OCI-LY3 (cell line): ENCODE measurements at regions not wholly inside any gene's neighbourhood (a gene's known extent, or its start where the extent isn't known, plus 50 kb on each side); places are given as distances from the start of the nearest gene placed in this dataset.

Experiments
- H2AFZ ChIP-seq: fragments of 200-600, 300-600 bp; shearing (Covaris generic); 2 replicates; pipeline ENCODE4 v1.6.0; 2014; ENCODE audit warnings: antibody characterized with exemption, low read depth, low read length
- H3K27ac ChIP-seq: fragments of 200-600, 300-600 bp; sonication (generic); 2 replicates; pipeline ENCODE4 v1.5.1; 2014; ENCODE audit warnings: mild to moderate bottlenecking, low read length, moderate library complexity, mixed read lengths
- H3K27me3 ChIP-seq: fragments of 200-600, 300-600 bp; sonication (generic); 2 replicates; pipeline ENCODE4 v1.6.1; 2014; ENCODE audit warnings: low read depth, low read length, mixed read lengths
- H3K36me3 ChIP-seq: fragments of 200-600, 300-600 bp; sonication (generic); replicated peaks from 2 replicates; pipeline ENCODE3; 2014; ENCODE audit warnings: low read depth, low read length, mixed read lengths
- H3K4me1 ChIP-seq: fragments of 300-600, 200-600 bp; sonication (generic); 2 replicates; pipeline ENCODE4 v1.6.1; 2014; ENCODE audit warnings: low read length, mixed read lengths
- H3K4me2 ChIP-seq: fragments of 200-600, 300-600 bp; sonication (generic); 2 replicates; pipeline ENCODE4 v1.6.1; 2014; ENCODE audit warnings: low read length, mixed read lengths
- H3K4me3 ChIP-seq: fragments of 300-600, 200-600 bp; sonication (generic); 2 replicates; pipeline ENCODE4 v1.5.1; 2014; ENCODE audit warnings: antibody characterized with exemption, mild to moderate bottlenecking, low read length, moderate library complexity
- H3K79me2 ChIP-seq: fragments of 300-600, 200-600 bp; shearing (Covaris generic); 2 replicates; pipeline ENCODE4 v1.6.1; 2014; ENCODE audit warnings: mild to moderate bottlenecking, low read length, mixed read lengths
- H3K9ac ChIP-seq: fragments of 300-600, 200-600 bp; shearing (Covaris generic); 2 replicates; pipeline ENCODE4 v1.6.0; 2014; ENCODE audit warnings: mild to moderate bottlenecking, low read length, moderate library complexity
- H3K9me3 ChIP-seq: fragments of 200-600, 300-600 bp; shearing (Covaris generic); 2 replicates; pipeline ENCODE4 v1.6.1; 2014; ENCODE audit warnings: low read length, mixed read lengths; ENCODE audit not compliant: insufficient read depth
- H4K20me1 ChIP-seq: fragments of 200-600, 300-600 bp; sonication (generic); 2 replicates; pipeline ENCODE4 v1.6.1; 2016; ENCODE audit warnings: low read length, mixed read lengths; ENCODE audit not compliant: insufficient read depth
- EZH2phosphoT487 ChIP-seq: fragments of 200-600 bp; shearing (Covaris generic); IDR thresholded peaks from 2 replicates; pipeline ENCODE4 v1.6.1; 2018; ENCODE audit warnings: antibody characterized with exemption, mixed run types, low read depth
- TF ChIP-seq, protein P1 (sequence below): fragments of 200-600, 300-600 bp; sonication (generic); IDR thresholded peaks from 2 replicates; pipeline ENCODE4 v1.5.1; 2014; ENCODE audit warnings: antibody characterized with exemption, low read length, low read depth

GRCh38 chr3:18633002-18633401, 207.9 kb upstream of the SATB1 start:
- TF ChIP-seq EZH2phosphoT487 = no peak
- TF ChIP-seq, protein P1, sequence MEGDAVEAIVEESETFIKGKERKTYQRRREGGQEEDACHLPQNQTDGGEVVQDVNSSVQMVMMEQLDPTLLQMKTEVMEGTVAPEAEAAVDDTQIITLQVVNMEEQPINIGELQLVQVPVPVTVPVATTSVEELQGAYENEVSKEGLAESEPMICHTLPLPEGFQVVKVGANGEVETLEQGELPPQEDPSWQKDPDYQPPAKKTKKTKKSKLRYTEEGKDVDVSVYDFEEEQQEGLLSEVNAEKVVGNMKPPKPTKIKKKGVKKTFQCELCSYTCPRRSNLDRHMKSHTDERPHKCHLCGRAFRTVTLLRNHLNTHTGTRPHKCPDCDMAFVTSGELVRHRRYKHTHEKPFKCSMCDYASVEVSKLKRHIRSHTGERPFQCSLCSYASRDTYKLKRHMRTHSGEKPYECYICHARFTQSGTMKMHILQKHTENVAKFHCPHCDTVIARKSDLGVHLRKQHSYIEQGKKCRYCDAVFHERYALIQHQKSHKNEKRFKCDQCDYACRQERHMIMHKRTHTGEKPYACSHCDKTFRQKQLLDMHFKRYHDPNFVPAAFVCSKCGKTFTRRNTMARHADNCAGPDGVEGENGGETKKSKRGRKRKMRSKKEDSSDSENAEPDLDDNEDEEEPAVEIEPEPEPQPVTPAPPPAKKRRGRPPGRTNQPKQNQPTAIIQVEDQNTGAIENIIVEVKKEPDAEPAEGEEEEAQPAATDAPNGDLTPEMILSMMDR = no peak
- no peaks in the 10 kb centered on the region for H3K79me2 ChIP-seq
- no peak overlapping the region for H3K27ac ChIP-seq
- H3K9ac ChIP-seq = no peak overlapping the region
- no peaks in the 10 kb centered on the region for H4K20me1 ChIP-seq
- no peaks in the 10 kb centered on the region for H3K27me3 ChIP-seq
- H3K4me1 ChIP-seq = no peaks in the 10 kb centered on the region
- no peak overlapping the region for H2AFZ ChIP-seq
- no peaks in the 10 kb centered on the region for H3K9me3 ChIP-seq
- H3K4me2 ChIP-seq = no peak overlapping the region
- H3K36me3 ChIP-seq = no peaks in the 10 kb centered on the region
- H3K4me3 ChIP-seq = no peak overlapping the region

DNA sequence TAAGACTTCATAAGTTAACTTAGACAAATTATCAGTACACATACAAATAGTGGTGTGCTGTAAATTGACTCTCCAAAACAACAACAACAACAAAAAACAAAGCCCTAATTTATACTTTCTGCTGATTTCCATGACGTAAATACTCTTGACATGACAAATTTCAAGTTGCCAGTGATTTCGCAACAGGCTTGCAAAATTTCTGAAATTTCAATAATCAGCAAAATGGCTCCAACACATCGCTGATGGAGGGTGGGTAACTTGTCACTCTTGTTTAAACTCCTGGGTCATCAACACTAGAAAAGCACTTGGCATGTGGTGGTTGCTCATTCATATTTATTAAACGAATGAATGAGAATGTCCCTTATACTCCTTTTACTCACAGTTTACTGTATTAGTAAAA, 205.2 kb upstream of the SATB1 start:
- no peak overlapping the region for H3K4me2 ChIP-seq
- no peaks in the 10 kb centered on the region for H3K4me1 ChIP-seq
- H4K20me1 ChIP-seq = no peaks in the 10 kb centered on the region
- H3K9me3 ChIP-seq = no peaks in the 10 kb centered on the region
- H3K9ac ChIP-seq = no peak overlapping the region
- no peak overlapping the region for H3K4me3 ChIP-seq
- H3K79me2 ChIP-seq = no peaks in the 10 kb centered on the region
- H3K27ac ChIP-seq = no peak overlapping the region
- H3K36me3 ChIP-seq = no peaks in the 10 kb centered on the region
- no peaks in the 10 kb centered on the region for H3K27me3 ChIP-seq
- no peak for TF ChIP-seq EZH2phosphoT487
- TF ChIP-seq, protein P1 = no peak
- H2AFZ ChIP-seq = no peak overlapping the region

GRCh38 chr3:18625085-18625484, 199.9 kb upstream of the SATB1 start:
- Histone ChIP-seq H2AFZ (no peak overlapping the region), H3K36me3 (no peaks in the 10 kb centered on the region), H3K9me3 (no peaks in the 10 kb centered on the region), H3K79me2 (no peaks in the 10 kb centered on the region), H3K4me3 (no peak overlapping the region), H3K27ac (no peak overlapping the region), H3K4me2 (no peak overlapping the region), H4K20me1 (no peaks in the 10 kb centered on the region), H3K27me3 (no peaks in the 10 kb centered on the region), H3K9ac (no peak overlapping the region), H3K4me1 (no peaks in the 10 kb centered on the region)
- no peak for TF ChIP-seq EZH2phosphoT487
- TF ChIP-seq, protein P1 = no peak

GRCh38 chr3:18623220-18623619, 198.1 kb upstream of the SATB1 start:
- no peaks in the 10 kb centered on the region for H3K4me1 ChIP-seq
- no peak overlapping the region for H3K27ac ChIP-seq
- no peaks in the 10 kb centered on the region for H4K20me1 ChIP-seq
- H3K9me3 ChIP-seq = no peaks in the 10 kb centered on the region
- H3K4me2 ChIP-seq = no peak overlapping the region
- no peak overlapping the region for H3K4me3 ChIP-seq
- no peaks in the 10 kb centered on the region for H3K27me3 ChIP-seq
- H3K36me3 ChIP-seq = no peaks in the 10 kb centered on the region
- no peak overlapping the region for H3K9ac ChIP-seq
- no peak for TF ChIP-seq EZH2phosphoT487
- TF ChIP-seq, protein P1 = no peak
- H2AFZ ChIP-seq = no peak overlapping the region
- no peaks in the 10 kb centered on the region for H3K79me2 ChIP-seq
